ENCODE measurements at regions not wholly inside any gene's neighbourhood (a gene's known extent, or its start where the extent isn't known, plus 50 kb on each side); places are given as distances from the start of the nearest gene placed in this dataset.

- Histone ChIP-seq H3K27me3 (peaks cover 2% of the 10 kb centered on the region), H3K9me3 (no peaks in the 10 kb centered on the region), H3K27ac (no peak overlapping the region), H3K4me3 (no peak overlapping the region), H3K36me3 (no peaks in the 10 kb centered on the region), H3K4me1 (no peaks in the 10 kb centered on the region)
- DNase-seq (ENCODE audit: low spot score in 2 of 2) = no peak
- no peak for TF ChIP-seq POLR2A (IDR thresholded peaks at IDR 0.05)
- TF ChIP-seq, protein P1, sequence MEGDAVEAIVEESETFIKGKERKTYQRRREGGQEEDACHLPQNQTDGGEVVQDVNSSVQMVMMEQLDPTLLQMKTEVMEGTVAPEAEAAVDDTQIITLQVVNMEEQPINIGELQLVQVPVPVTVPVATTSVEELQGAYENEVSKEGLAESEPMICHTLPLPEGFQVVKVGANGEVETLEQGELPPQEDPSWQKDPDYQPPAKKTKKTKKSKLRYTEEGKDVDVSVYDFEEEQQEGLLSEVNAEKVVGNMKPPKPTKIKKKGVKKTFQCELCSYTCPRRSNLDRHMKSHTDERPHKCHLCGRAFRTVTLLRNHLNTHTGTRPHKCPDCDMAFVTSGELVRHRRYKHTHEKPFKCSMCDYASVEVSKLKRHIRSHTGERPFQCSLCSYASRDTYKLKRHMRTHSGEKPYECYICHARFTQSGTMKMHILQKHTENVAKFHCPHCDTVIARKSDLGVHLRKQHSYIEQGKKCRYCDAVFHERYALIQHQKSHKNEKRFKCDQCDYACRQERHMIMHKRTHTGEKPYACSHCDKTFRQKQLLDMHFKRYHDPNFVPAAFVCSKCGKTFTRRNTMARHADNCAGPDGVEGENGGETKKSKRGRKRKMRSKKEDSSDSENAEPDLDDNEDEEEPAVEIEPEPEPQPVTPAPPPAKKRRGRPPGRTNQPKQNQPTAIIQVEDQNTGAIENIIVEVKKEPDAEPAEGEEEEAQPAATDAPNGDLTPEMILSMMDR (IDR thresholded peaks at IDR 0.05) = no peak
- TF ChIP-seq POLR2AphosphoS5 (IDR thresholded peaks at IDR 0.05) = no peak
- TF ChIP-seq EP300 (IDR thresholded peaks at IDR 0.05) = no peak
- WGBS = 100% methylated on average over 1 of the region's 1 CpG
Observed at GRCh38 chr10:28874210-28874609, 196.9 kb downstream of the BAMBI start.

GRCh38 chr10:28875549-28876081 lies 198.3 kb downstream of the BAMBI start:
- no peaks in the 10 kb centered on the region for H3K9me3 ChIP-seq
- H3K4me1 ChIP-seq = peaks cover 6% of the 10 kb centered on the region
- H3K27ac ChIP-seq = no peak overlapping the region
- peaks cover 2% of the 10 kb centered on the region for H3K27me3 ChIP-seq
- no peak for DNase-seq (ENCODE audit: low spot score in 2 of 2)
- TF ChIP-seq POLR2A (IDR thresholded peaks at IDR 0.05) (no peak), POLR2AphosphoS5 (IDR thresholded peaks at IDR 0.05) (no peak), EP300 (IDR thresholded peaks at IDR 0.05) (no peak)
- TF ChIP-seq, protein P1 (IDR thresholded peaks at IDR 0.05) = no peak
- no peak overlapping the region for H3K4me3 ChIP-seq
- WGBS = 76% methylated on average over 13 of the region's 14 CpGs
- H3K36me3 ChIP-seq = no peaks in the 10 kb centered on the region

DNA sequence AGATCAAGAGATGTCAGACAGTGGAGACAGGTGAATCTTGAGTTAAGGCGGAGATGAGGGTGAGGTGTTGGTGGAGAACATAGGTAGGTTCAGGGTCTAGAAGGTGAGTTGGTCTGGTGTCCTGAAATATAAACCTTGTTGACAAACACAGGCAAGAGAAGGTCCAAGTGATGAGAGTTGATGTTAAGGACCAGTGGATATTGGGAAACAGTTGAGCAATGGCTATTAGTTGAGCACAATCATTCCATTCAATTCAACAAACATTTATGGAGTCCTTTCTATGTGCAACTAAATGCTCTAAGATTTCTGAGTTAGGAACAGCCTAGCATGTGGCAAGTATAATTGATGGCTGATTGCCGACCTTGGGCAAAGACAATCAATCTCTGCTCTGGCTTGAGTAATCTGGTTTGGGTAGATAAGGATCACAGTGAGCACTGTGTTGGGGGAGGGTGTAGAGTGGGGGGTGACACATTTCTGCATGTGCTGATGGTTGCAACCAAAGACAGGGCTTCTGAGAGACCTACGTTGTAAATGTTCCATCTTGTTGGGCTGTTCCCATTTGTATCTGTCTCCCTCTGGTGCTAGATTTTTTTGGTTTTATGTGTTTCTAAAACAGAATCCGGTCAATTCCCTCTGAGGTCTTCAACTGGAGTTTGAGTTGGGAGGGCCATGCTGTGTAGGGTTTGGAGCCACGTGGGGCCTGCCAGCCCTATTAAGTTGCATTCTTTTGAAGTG lies 201.1 kb downstream of the BAMBI start:
- DNase-seq (ENCODE audit: low spot score in 2 of 2) = peak in 1 of 2 donors; percentile 7
- WGBS = 81% methylated on average over 5 of the region's 5 CpGs
- H3K9me3 ChIP-seq = no peaks in the 10 kb centered on the region
- no peak overlapping the region for H3K27ac ChIP-seq
- H3K4me3 ChIP-seq = no peak overlapping the region
- H3K27me3 ChIP-seq = peaks cover 2% of the 10 kb centered on the region
- no peak for TF ChIP-seq POLR2AphosphoS5 (IDR thresholded peaks at IDR 0.05)
- TF ChIP-seq POLR2A (IDR thresholded peaks at IDR 0.05) = no peak
- TF ChIP-seq EP300 (IDR thresholded peaks at IDR 0.05) = no peak
- TF ChIP-seq, protein P1 (IDR thresholded peaks at IDR 0.05) = no peak
- H3K4me1 ChIP-seq = peaks cover 6% of the 10 kb centered on the region
- H3K36me3 ChIP-seq = no peaks in the 10 kb centered on the region

GRCh38 chr10:28879246-28879645 lies 201.9 kb downstream of the BAMBI start:
- DNase-seq (ENCODE audit: low spot score in 2 of 2) = no peak

More at GRCh38 chr10:28879246-28879645, 201.9 kb downstream of the BAMBI start:
- H3K4me3 ChIP-seq = no peak overlapping the region
- H3K36me3 ChIP-seq = no peaks in the 10 kb centered on the region
- H3K9me3 ChIP-seq = no peaks in the 10 kb centered on the region
- TF ChIP-seq, protein P1 (IDR thresholded peaks at IDR 0.05) = no peak
- TF ChIP-seq POLR2A (IDR thresholded peaks at IDR 0.05) (no peak), EP300 (IDR thresholded peaks at IDR 0.05) (no peak), POLR2AphosphoS5 (IDR thresholded peaks at IDR 0.05) (no peak)
- H3K4me1 ChIP-seq = peaks cover 6% of the 10 kb centered on the region
- H3K27ac ChIP-seq = no peak overlapping the region
- H3K27me3 ChIP-seq = no peaks in the 10 kb centered on the region
